Panc1 (cell line): ENCODE measurements at regions not wholly inside any gene's neighbourhood (a gene's known extent, or its start where the extent isn't known, plus 50 kb on each side); places are given as distances from the start of the nearest gene placed in this dataset.

Experiments
- POLR2AphosphoS5 ChIP-seq: IDR thresholded peaks from 2 replicates; pipeline ENCODE4 v1.6.1; 2012; ENCODE audit warnings: mild to moderate bottlenecking, low read depth, low read length, moderate library complexity
- SIN3A ChIP-seq: IDR thresholded peaks from 2 replicates; pipeline ENCODE4 v1.6.1; 2012; ENCODE audit warnings: low read depth, mild to moderate bottlenecking, low read length, moderate library complexity, borderline replicate concordance; ENCODE audit not compliant: insufficient read depth
- TF ChIP-seq, protein P1 (sequence below): fragments of 450-650 bp; IDR thresholded peaks from 2 replicates; pipeline ENCODE4 v1.5.1; 2017; ENCODE audit warnings: mild to moderate bottlenecking

DNA sequence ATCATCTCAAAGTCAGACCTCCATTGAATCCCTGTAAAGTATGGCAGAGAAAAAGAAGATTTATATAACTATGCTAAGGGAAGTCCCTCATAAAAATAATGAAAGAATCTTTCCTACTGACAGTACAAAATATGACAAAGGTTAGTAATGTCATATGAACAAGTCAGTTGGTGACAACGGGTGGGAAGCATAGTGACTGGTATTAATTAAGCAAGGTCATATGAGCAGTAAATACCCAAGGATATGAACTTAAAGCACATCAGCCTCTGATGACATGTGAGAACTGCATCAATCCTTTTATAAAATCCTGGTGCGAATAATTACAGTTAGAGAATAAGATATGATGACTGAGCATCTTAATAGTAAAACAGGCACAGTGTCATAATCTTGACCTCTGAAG lies 364.8 kb upstream of the GALNTL6 start:
- TF ChIP-seq, protein P1, sequence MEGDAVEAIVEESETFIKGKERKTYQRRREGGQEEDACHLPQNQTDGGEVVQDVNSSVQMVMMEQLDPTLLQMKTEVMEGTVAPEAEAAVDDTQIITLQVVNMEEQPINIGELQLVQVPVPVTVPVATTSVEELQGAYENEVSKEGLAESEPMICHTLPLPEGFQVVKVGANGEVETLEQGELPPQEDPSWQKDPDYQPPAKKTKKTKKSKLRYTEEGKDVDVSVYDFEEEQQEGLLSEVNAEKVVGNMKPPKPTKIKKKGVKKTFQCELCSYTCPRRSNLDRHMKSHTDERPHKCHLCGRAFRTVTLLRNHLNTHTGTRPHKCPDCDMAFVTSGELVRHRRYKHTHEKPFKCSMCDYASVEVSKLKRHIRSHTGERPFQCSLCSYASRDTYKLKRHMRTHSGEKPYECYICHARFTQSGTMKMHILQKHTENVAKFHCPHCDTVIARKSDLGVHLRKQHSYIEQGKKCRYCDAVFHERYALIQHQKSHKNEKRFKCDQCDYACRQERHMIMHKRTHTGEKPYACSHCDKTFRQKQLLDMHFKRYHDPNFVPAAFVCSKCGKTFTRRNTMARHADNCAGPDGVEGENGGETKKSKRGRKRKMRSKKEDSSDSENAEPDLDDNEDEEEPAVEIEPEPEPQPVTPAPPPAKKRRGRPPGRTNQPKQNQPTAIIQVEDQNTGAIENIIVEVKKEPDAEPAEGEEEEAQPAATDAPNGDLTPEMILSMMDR: no peak
- TF ChIP-seq POLR2AphosphoS5: no peak
- no peak for TF ChIP-seq SIN3A
